ENCODE measurements at regions not wholly inside any gene's neighbourhood (a gene's known extent, or its start where the extent isn't known, plus 50 kb on each side); places are given as distances from the start of the nearest gene placed in this dataset.

DNA sequence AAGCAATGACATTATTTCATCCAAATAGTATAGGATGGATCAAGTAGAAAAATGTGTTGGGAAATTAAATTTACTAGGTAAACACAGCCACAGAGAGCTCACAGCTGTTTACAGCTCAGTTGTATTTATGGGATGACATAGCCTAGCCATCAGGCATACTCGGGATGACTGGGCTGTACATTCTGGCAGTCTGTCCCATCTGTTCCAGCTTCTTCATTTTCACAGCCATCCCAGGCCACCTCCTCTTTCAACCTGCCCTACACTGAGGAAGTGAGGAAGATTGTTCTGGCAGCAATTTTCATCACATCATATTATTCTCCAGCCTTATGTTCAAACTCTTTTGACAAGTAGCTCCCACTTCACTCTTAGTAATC is 98.4 kb upstream of the PFN2 start:
- no peak overlapping the region for H3K4me3 ChIP-seq (ENCODE audit: low read depth, low read length)
- peak; percentile 22 for DNase-seq (ENCODE audit: low read depth)
- TF ChIP-seq, protein P1, sequence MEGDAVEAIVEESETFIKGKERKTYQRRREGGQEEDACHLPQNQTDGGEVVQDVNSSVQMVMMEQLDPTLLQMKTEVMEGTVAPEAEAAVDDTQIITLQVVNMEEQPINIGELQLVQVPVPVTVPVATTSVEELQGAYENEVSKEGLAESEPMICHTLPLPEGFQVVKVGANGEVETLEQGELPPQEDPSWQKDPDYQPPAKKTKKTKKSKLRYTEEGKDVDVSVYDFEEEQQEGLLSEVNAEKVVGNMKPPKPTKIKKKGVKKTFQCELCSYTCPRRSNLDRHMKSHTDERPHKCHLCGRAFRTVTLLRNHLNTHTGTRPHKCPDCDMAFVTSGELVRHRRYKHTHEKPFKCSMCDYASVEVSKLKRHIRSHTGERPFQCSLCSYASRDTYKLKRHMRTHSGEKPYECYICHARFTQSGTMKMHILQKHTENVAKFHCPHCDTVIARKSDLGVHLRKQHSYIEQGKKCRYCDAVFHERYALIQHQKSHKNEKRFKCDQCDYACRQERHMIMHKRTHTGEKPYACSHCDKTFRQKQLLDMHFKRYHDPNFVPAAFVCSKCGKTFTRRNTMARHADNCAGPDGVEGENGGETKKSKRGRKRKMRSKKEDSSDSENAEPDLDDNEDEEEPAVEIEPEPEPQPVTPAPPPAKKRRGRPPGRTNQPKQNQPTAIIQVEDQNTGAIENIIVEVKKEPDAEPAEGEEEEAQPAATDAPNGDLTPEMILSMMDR (IDR thresholded peaks at IDR 0.05; ENCODE audit: control insufficient read depth, extremely low read depth, insufficient read depth) = no peak

DNA sequence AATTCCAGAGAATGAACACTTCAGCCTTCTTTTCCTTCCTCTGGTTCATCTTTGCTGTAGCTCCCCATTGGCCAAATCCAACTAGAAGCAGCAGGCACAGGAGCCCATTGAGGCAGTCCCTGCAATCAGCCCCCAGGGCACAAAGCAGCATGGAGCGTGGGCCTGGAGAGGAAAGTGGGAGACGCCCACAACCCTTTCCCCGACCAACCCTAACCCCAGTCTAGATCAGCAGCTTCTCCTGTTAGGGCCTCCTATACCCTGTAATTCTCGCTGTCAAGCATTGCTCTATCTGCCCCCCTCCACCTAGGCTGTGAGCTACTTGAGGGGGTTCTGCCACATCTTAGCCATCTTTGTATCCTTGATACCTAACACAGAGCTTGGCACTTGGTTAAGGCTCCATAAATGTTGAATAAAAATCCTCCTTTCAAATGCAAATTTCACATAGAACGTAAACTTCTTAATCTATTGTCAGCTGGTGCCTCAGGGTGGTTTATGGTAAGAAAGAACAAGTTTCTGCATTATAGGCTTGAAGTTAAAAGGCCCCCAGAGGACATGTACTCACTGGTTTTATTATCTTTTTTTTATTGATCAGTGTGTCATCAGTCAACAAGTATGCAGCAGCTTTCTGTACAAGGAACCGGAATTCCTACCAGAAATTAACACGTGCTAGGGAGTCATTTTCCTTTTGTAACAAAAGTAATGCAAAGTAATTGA is 97.9 kb upstream of the PFN2 start:
- no peak overlapping the region for H3K4me3 ChIP-seq (ENCODE audit: low read depth, low read length)
- TF ChIP-seq, protein P1 (IDR thresholded peaks at IDR 0.05; ENCODE audit: control insufficient read depth, extremely low read depth, insufficient read depth) = no peak
- DNase-seq (ENCODE audit: low read depth) = peak; percentile 22

DNA sequence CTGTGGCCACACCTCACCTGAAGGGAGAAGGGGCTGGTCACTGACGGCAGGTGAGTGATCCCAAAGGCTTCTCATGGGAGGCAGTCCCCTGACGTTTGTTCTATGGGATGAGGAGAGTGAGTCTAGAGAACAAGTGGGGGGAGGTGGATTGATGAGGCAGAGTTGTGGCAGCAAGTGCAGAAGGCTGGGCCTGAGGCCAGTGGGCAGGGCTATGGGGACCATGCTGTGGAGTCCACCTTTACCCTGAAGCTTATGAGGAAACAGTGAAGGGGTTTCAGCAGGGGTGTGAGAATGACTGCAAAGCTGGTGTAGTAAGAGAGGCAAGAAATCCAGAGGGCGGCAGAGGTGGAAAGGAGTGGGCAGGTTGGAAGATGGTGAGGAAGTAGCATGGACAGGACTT is 96.9 kb upstream of the PFN2 start:
- H3K4me3 ChIP-seq (ENCODE audit: low read depth, low read length) = no peak overlapping the region
- no peak for DNase-seq (ENCODE audit: low read depth)
- TF ChIP-seq, protein P1 (IDR thresholded peaks at IDR 0.05; ENCODE audit: control insufficient read depth, extremely low read depth, insufficient read depth) = no peak

DNA sequence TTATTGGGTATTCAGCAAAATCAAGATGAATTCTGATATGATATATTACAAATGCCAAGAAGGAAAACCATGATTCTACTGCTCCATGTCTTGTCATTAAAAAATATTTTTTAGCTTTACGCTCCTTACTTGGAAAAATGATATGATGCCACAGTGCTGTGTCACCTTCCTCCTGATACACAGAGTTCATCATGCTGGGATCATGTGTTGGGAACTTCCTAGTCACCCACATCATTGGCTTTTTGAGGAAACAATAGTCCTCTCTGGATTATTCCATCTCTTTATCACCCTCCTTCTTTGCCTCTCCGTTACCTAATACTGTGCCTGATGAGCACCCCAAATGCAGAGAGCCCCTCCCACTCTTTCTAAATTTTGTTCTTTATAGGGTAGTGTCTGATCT is 94.3 kb upstream of the PFN2 start:
- TF ChIP-seq, protein P1 (IDR thresholded peaks at IDR 0.05; ENCODE audit: control insufficient read depth, extremely low read depth, insufficient read depth) = no peak
- DNase-seq (ENCODE audit: low read depth) = no peak
- H3K4me3 ChIP-seq (ENCODE audit: low read depth, low read length) = no peak overlapping the region

DNA sequence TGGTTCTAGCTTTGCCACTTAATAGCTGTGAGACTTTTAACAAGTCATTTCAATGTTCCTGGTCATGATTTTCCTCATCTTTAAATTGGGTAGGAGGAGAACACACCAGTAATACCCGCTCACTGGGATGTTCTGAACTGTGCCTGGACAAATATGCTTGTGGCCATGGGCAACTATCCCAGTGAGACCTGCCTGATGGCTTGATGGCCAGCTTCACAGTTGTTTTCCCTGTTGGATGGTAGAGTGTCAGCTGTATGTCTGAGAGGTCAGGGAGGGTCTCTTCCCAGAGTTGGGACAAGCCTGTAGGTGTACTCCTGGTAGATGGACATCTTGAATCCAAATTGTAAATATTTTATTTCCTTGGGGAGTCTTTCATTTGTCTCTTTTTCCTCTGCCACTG is 92.5 kb upstream of the PFN2 start:
- DNase-seq (ENCODE audit: low read depth) = no peak
- H3K4me3 ChIP-seq (ENCODE audit: low read depth, low read length) = no peak overlapping the region
- TF ChIP-seq, protein P1 (IDR thresholded peaks at IDR 0.05; ENCODE audit: control insufficient read depth, extremely low read depth, insufficient read depth) = no peak

DNA sequence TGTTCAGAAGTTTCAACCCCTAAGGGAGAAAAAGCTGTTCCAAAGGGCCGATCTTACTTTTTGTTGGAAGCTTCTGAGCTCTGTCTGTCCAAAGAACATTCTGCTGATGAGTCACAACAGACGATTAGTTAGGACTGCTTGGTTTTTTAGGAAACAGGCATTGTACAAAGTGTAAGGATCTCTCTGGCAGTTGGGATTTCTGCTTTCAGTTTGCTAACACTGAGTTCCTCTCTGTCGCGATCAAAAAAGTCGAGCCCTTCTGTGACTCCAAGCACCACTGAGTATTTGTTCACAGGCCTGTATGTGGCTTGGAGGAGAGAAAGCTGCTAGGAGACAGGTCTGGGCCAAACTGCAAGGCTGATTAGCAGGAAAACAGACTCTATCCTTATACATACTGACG is 91.8 kb upstream of the PFN2 start:
- TF ChIP-seq, protein P1 (IDR thresholded peaks at IDR 0.05; ENCODE audit: control insufficient read depth, extremely low read depth, insufficient read depth) = no peak
- DNase-seq (ENCODE audit: low read depth) = no peak
- H3K4me3 ChIP-seq (ENCODE audit: low read depth, low read length) = no peak overlapping the region

Measured in LNCaP clone FGC (cell line).